Mesendoderm (in vitro differentiated cells): ENCODE measurements at regions not wholly inside any gene's neighbourhood (a gene's known extent, or its start where the extent isn't known, plus 50 kb on each side); places are given as distances from the start of the nearest gene placed in this dataset.

Experiments used
- DNase-seq: peaks from one replicate; pipeline ENCODE4 v3.0.0; 2013
- H2AK5ac ChIP-seq: 2 replicates; pipeline ENCODE4 v1.6.1; 2013; ENCODE audit warnings: low read length, inconsistent platforms
- H2BK120ac ChIP-seq: 2 replicates; pipeline ENCODE4 v1.6.1; 2013; ENCODE audit warnings: low read depth, mild to moderate bottlenecking, low read length, moderate library complexity, mixed read lengths
- H2BK15ac ChIP-seq: replicated peaks from 2 replicates; pipeline ENCODE4 v1.6.1; 2013; ENCODE audit warnings: low read depth, mild to moderate bottlenecking, moderate library complexity
- H2BK5ac ChIP-seq: 2 replicates; pipeline ENCODE4 v1.6.1; 2013; ENCODE audit warnings: low read length, inconsistent platforms
- H3K18ac ChIP-seq: 2 replicates; pipeline ENCODE4 v1.6.1; 2013; ENCODE audit warnings: mild to moderate bottlenecking, low read length, mixed read lengths
- H3K23ac ChIP-seq: one replicate; pipeline ENCODE4 v1.6.1; 2013; ENCODE audit warnings: low read length
- H3K27ac ChIP-seq: 2 replicates; pipeline ENCODE4 v1.5.1; 2013; ENCODE audit warnings: low read depth, mild to moderate bottlenecking, inconsistent platforms, low read length, moderate library complexity
- H3K27me3 ChIP-seq: 2 replicates; pipeline ENCODE4 v1.6.1; 2013; ENCODE audit warnings: low read length, control low read depth, mild to moderate bottlenecking, inconsistent platforms; ENCODE audit not compliant: insufficient read depth, poor library complexity
- H3K36me3 ChIP-seq: 2 replicates; pipeline ENCODE4 v1.6.1; 2013; ENCODE audit warnings: low read length, inconsistent platforms; ENCODE audit not compliant: control insufficient read depth, insufficient read depth
- H3K4ac ChIP-seq: one replicate; pipeline ENCODE4 v1.6.1; 2013; ENCODE audit warnings: low read depth, mild to moderate bottlenecking, low read length, moderate library complexity
- H3K4me1 ChIP-seq: 2 replicates; pipeline ENCODE4 v1.6.1; 2013; ENCODE audit warnings: low read depth, low read length, inconsistent platforms; ENCODE audit not compliant: control insufficient read depth
- H3K4me2 ChIP-seq: 2 replicates; pipeline ENCODE4 v1.6.1; 2013; ENCODE audit warnings: low read length
- H3K4me3 ChIP-seq: 2 replicates; pipeline ENCODE4 v1.5.1; 2013; ENCODE audit warnings: mild to moderate bottlenecking, low read length
- H3K56ac ChIP-seq: one replicate; pipeline ENCODE4 v1.6.1; 2013; ENCODE audit warnings: low read length
- H3K79me1 ChIP-seq: 2 replicates; pipeline ENCODE4 v1.6.1; 2013; ENCODE audit warnings: low read length, inconsistent platforms
- H3K79me2 ChIP-seq: 2 replicates; pipeline ENCODE4 v1.6.1; 2013; ENCODE audit warnings: mild to moderate bottlenecking, low read length; ENCODE audit not compliant: control insufficient read depth, insufficient read depth
- H3K9ac ChIP-seq: 2 replicates; pipeline ENCODE4 v1.6.1; 2013; ENCODE audit warnings: low read length, inconsistent platforms
- H4K5ac ChIP-seq: one replicate; pipeline ENCODE4 v1.6.1; 2013; ENCODE audit warnings: low read length
- H4K8ac ChIP-seq: one replicate; pipeline ENCODE4 v1.6.1; 2013; ENCODE audit warnings: low read depth, mild to moderate bottlenecking, control low read depth, low read length, moderate library complexity
- WGBS: extraction: QIAGEN DNeasy Blood & Tissue Kit; methylation state at CpG from one replicate; pipeline ENCODE4 v1.1.7; 2013; ENCODE audit warnings: low lambda C conversion rate, missing lambda C conversion rate; ENCODE audit not compliant: insufficient coverage; ENCODE audit errors: extremely low coverage; 5-methylcytosine and 5-hydroxymethylcytosine counted together

DNA sequence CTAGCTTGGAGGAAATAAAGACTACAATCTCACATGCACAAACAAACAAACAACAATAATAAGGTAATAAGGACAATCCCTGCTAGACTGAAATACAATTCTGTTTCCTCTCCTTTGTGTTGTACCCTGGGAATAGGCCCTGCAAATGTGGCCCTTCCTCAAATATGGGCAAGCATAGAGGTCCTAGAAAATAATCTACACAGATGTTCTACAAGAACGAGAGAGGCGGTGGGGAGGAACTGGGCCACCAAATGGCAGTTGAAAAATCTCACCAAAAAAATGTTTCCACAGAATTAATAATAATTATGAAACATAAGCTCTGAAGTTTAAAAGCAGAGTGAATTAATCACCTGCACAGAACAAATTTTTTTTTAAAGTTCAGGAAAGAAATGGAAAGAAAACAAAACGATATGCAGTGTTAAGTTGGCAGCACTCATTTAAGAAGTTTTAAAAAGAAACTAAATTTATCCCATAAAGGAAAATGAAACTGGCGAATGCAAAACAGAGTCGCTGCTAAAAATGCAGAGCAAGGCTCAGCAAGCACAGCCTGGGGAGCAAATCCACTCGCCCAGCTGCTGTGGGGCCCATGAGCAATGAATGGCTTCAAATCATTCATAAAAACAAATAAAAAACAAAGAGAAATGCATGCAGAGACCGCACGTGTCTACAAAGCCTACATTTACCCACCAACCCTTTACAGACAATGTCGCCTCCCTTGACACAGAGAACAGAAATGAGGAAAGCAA lies 475.4 kb downstream of the OCA2 start:
- Histone ChIP-seq H3K9ac (no peak overlapping the region), H3K56ac (no peak overlapping the region), H2BK5ac (no peak overlapping the region), H3K27me3 (no peaks in the 10 kb centered on the region), H3K4me3 (no peak overlapping the region), H2BK15ac (no peak overlapping the region), H2AK5ac (no peak overlapping the region), H3K18ac (no peak overlapping the region), H3K79me2 (no peaks in the 10 kb centered on the region), H3K79me1 (no peaks in the 10 kb centered on the region), H4K5ac (no peak overlapping the region), H3K23ac (no peak overlapping the region), H3K4me2 (no peak overlapping the region), H3K27ac (no peak overlapping the region), H3K36me3 (no peaks in the 10 kb centered on the region), H4K8ac (no peak overlapping the region), H3K4ac (no peak overlapping the region), H3K4me1 (no peaks in the 10 kb centered on the region), H2BK120ac (no peak overlapping the region)
- DNase-seq = no peak
- WGBS = no CpG with 5 or more reads among the region's 9 CpGs

DNA sequence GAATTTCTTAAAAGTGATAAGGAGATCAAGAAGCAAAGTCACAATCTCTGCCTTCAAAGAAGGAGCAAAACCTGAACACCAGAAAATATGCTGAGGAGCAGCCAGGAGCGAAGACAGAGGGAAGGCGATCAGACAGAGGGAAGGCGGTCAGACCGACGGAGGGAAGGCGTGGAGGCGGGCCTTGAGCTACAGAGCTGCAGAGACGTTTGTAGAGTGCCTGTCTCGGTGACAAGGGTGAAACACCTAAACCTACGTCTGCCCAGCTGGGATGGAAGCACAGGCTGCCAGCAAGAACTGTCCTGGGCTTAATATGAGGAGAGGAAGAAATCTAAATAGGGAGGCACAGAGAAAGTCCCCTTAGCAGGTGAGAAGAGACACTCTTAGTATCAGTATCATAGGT lies 476.0 kb downstream of the OCA2 start:
- no peak overlapping the region for H3K4me2 ChIP-seq
- no peak overlapping the region for H4K8ac ChIP-seq
- no peak overlapping the region for H2AK5ac ChIP-seq

DNA sequence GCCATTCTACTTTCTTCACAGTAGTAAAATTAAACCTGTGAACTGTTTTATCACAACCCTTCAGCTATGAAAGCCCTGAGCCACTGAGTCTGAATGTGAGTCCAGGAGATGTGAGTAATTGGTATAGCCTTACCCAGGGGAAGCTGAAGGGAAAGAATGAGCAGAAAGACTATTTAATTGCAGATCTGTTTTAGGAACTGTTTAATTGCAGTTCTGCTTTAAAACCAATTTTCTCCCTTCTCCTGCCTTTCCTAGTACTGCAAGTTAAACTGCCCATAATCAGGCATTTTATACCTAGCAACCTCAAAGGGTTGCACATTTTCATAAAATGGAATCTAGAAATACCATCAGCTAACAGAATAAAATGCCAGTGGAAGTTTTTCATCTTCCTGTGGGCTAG lies 476.7 kb downstream of the OCA2 start:
- DNase-seq = no peak
- no peaks in the 10 kb centered on the region for H3K27me3 ChIP-seq
- no peak overlapping the region for H3K27ac ChIP-seq
- H3K4me1 ChIP-seq = no peaks in the 10 kb centered on the region
- no peak overlapping the region for H3K4ac ChIP-seq
- no peaks in the 10 kb centered on the region for H3K79me2 ChIP-seq
- no peak overlapping the region for H2BK120ac ChIP-seq
- no peak overlapping the region for H2BK15ac ChIP-seq
- H4K8ac ChIP-seq = no peak overlapping the region
- no peak overlapping the region for H3K56ac ChIP-seq
- no peaks in the 10 kb centered on the region for H3K79me1 ChIP-seq
- H3K4me2 ChIP-seq = no peak overlapping the region
- no peak overlapping the region for H3K18ac ChIP-seq
- H3K4me3 ChIP-seq = no peak overlapping the region
- H3K23ac ChIP-seq = no peak overlapping the region
- H2AK5ac ChIP-seq = no peak overlapping the region
- no peaks in the 10 kb centered on the region for H3K36me3 ChIP-seq
- no peak overlapping the region for H2BK5ac ChIP-seq
- H3K9ac ChIP-seq = no peak overlapping the region
- H4K5ac ChIP-seq = no peak overlapping the region

More for the DNA sequence above, 476.0 kb downstream of the OCA2 start:
- no peak overlapping the region for H4K5ac ChIP-seq
- no peak overlapping the region for H3K27ac ChIP-seq
- no peaks in the 10 kb centered on the region for H3K27me3 ChIP-seq
- no peaks in the 10 kb centered on the region for H3K36me3 ChIP-seq
- H3K23ac ChIP-seq = no peak overlapping the region
- no peak overlapping the region for H3K18ac ChIP-seq
- no peaks in the 10 kb centered on the region for H3K4me1 ChIP-seq
- no peak overlapping the region for H3K4ac ChIP-seq
- H3K79me2 ChIP-seq = no peaks in the 10 kb centered on the region
- no peaks in the 10 kb centered on the region for H3K79me1 ChIP-seq
- no peak for DNase-seq
- H2BK120ac ChIP-seq = no peak overlapping the region
- no CpG with 5 or more reads among the region's 10 CpGs for WGBS
- no peak overlapping the region for H3K4me3 ChIP-seq
- no peak overlapping the region for H2BK5ac ChIP-seq
- no peak overlapping the region for H3K56ac ChIP-seq
- no peak overlapping the region for H3K9ac ChIP-seq
- H2BK15ac ChIP-seq = no peak overlapping the region

DNA sequence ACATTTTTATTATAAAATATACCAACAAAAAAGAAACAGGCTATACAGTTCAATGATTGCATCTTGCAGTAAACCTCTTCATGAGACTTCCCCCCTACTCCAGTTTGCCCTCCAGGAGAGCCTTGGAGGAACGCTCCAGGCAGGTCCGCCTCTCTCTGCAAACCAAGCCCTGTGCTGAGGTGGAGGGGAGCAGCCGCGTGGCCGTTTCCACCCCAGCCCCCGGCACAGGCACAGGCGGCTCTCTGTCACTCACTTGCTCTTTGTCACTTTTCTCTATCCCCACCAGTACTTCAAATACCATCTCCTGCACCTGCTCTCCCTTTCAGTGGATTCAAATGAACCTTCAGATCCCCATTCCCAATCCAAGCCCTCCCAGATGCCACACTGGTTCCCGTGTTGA lies 479.9 kb downstream of the OCA2 start:
- no peak overlapping the region for H3K4me2 ChIP-seq
- DNase-seq = no peak
- H3K56ac ChIP-seq = no peak overlapping the region
- no peaks in the 10 kb centered on the region for H3K79me1 ChIP-seq
- H3K4me3 ChIP-seq = no peak overlapping the region
- H3K23ac ChIP-seq = no peak overlapping the region
- no peak overlapping the region for H3K18ac ChIP-seq
- H2BK15ac ChIP-seq = no peak overlapping the region
- no peak overlapping the region for H2AK5ac ChIP-seq
- no peaks in the 10 kb centered on the region for H3K36me3 ChIP-seq
- H3K4ac ChIP-seq = no peak overlapping the region
- H2BK120ac ChIP-seq = no peak overlapping the region
- no peak overlapping the region for H4K8ac ChIP-seq
- no peak overlapping the region for H2BK5ac ChIP-seq
- WGBS = no CpG with 5 or more reads among the region's 8 CpGs
- H3K27me3 ChIP-seq = no peaks in the 10 kb centered on the region
- no peaks in the 10 kb centered on the region for H3K4me1 ChIP-seq
- no peak overlapping the region for H3K9ac ChIP-seq
- no peak overlapping the region for H4K5ac ChIP-seq
- no peak overlapping the region for H3K27ac ChIP-seq
- H3K79me2 ChIP-seq = no peaks in the 10 kb centered on the region

DNA sequence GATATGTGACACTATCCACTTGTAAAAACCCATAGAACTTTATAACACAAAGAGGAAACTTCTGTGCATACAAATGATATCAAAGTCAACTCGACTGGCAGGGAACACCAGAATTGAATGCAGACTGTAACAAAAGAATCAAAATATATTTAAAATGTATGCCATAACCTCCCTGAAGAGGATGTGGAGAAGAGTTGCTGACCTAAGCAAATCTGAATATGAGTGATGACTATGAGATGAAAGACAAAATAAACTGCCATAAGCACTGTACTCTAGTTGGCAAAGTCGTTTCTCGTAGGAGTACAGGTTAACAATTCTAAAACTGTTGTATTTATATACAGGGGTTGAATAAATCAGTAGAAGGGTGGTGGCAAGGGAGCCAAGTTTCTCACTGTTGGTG lies 482.1 kb downstream of the OCA2 start:
- no peak overlapping the region for H2BK15ac ChIP-seq
- H3K9ac ChIP-seq = no peak overlapping the region
- H3K4me3 ChIP-seq = no peak overlapping the region
- H3K27ac ChIP-seq = no peak overlapping the region
- no peaks in the 10 kb centered on the region for H3K4me1 ChIP-seq
- no peak overlapping the region for H2BK120ac ChIP-seq
- no peak overlapping the region for H3K4me2 ChIP-seq
- no peaks in the 10 kb centered on the region for H3K79me2 ChIP-seq
- H2AK5ac ChIP-seq = no peak overlapping the region
- WGBS = no CpG with 5 or more reads among the region's 3 CpGs
- no peak overlapping the region for H2BK5ac ChIP-seq
- H3K56ac ChIP-seq = no peak overlapping the region
- H4K8ac ChIP-seq = no peak overlapping the region
- no peak overlapping the region for H3K4ac ChIP-seq
- H3K27me3 ChIP-seq = no peaks in the 10 kb centered on the region
- no peak overlapping the region for H3K18ac ChIP-seq
- H3K36me3 ChIP-seq = no peaks in the 10 kb centered on the region
- no peaks in the 10 kb centered on the region for H3K79me1 ChIP-seq
- H4K5ac ChIP-seq = no peak overlapping the region
- no peak overlapping the region for H3K23ac ChIP-seq
- DNase-seq = no peak

DNA sequence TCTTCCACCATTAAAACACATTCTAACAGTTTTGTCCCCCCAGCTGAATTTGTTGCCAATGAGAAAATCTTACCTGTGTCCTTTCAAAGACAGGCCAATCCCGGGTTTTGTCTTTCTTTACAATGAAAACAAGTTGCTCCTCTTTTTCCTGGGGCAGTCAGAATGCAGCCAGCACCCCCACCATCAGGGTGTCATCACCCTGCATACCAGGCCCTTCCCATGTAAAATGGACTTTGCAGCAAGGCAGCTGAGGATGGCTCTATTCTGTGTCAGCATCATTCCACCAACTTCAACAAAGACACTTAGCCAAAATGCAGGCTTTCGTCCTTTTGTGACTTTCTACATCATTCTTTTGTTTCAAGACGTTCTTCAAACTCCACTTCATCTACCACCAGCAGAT lies 490.9 kb downstream of the OCA2 start:
- H3K27ac ChIP-seq = no peak overlapping the region
- WGBS = no CpG with 5 or more reads among the region's 3 CpGs
- H2AK5ac ChIP-seq = no peak overlapping the region

More for the DNA sequence above, 490.9 kb downstream of the OCA2 start:
- Histone ChIP-seq H3K4me3 (no peak overlapping the region), H4K8ac (no peak overlapping the region), H3K23ac (no peak overlapping the region), H2BK5ac (no peak overlapping the region), H3K36me3 (no peaks in the 10 kb centered on the region), H3K18ac (no peak overlapping the region), H2BK15ac (no peak overlapping the region), H3K79me1 (no peaks in the 10 kb centered on the region), H2BK120ac (no peak overlapping the region), H3K4ac (no peak overlapping the region), H3K4me2 (no peak overlapping the region), H3K9ac (no peak overlapping the region), H3K79me2 (no peaks in the 10 kb centered on the region), H4K5ac (no peak overlapping the region), H3K27me3 (no peaks in the 10 kb centered on the region), H3K4me1 (no peaks in the 10 kb centered on the region), H3K56ac (no peak overlapping the region)
- DNase-seq = no peak
